Transverse colon (tissue), 4 donors: ENCODE measurements at regions not wholly inside any gene's neighbourhood (a gene's known extent, or its start where the extent isn't known, plus 50 kb on each side); places are given as distances from the start of the nearest gene placed in this dataset.

Source experiments
- DNase-seq: peaks from one replicate; pipeline ENCODE4 v3.0.0-alpha.2; 2019
- H3K27ac ChIP-seq, 4 donors: fragments of 200-600 bp; sonication (generic); 2 replicates each; pipeline ENCODE4 v1.5.1; 2016 to 2018; ENCODE audit warnings: inconsistent platforms in 4 of 4
- H3K27me3 ChIP-seq: fragments of 200-600 bp; sonication (generic); 2 replicates; pipeline ENCODE4 v1.5.1; 2017; ENCODE audit warnings: inconsistent platforms
- H3K36me3 ChIP-seq, 4 donors: fragments of 200-600 bp; sonication (generic); 2 replicates each; pipeline ENCODE4 v1.5.1; 2017 to 2019; ENCODE audit warnings: inconsistent platforms in 4 of 4
- H3K4me1 ChIP-seq, 4 donors: fragments of 200-600 bp; sonication (generic); 2 replicates each; pipeline ENCODE4 v1.5.1; 2017 to 2020; ENCODE audit warnings: inconsistent platforms in 4 of 4
- H3K4me3 ChIP-seq, 4 donors: fragments of 200-600 bp; sonication (generic); 1 replicate in 1 of 4; 2 replicates in 3 of 4; pipeline versions ENCODE4 v1.5.1 to v1.6.1; 2017 to 2019; ENCODE audit warnings: inconsistent platforms in 4 of 4
- H3K9me3 ChIP-seq, 2 donors: fragments of 200-600 bp; sonication (generic); 2 replicates each; pipeline ENCODE4 v1.5.1; 2017 to 2019; ENCODE audit warnings: inconsistent platforms in 2 of 2
- CTCF ChIP-seq, 5 experiments: fragments of 200-600 bp in 3 of 5; fragments of 450-650 bp in 2 of 5; sonication (generic) in 3 of 5; IDR thresholded peaks; 1 replicate in 2 of 5; 2 replicates in 3 of 5; pipeline ENCODE4 v1.5.1; 2016 to 2017; ENCODE audit warnings: antibody characterized with exemption in 5 of 5, inconsistent platforms in 3 of 5, mild to moderate bottlenecking in 2 of 5, moderate library complexity in 1 of 5
- EP300 ChIP-seq: sonication (generic); formaldehyde crosslinking; IDR thresholded peaks from one replicate; pipeline ENCODE4 v1.6.1; 2017; ENCODE audit warnings: antibody characterized with exemption, low read depth
- POLR2A ChIP-seq: fragments of 450-650 bp; IDR thresholded peaks from one replicate; pipeline ENCODE4 v1.6.1; 2016; ENCODE audit warnings: antibody characterized with exemption, mild to moderate bottlenecking, moderate library complexity
- POLR2AphosphoS5 ChIP-seq, 3 donors: sonication (generic); formaldehyde crosslinking; IDR thresholded peaks; one replicate each; pipeline ENCODE4 v1.6.1; 2016; ENCODE audit warnings: antibody characterized with exemption in 3 of 3
- WGBS, 2 donors: methylation state at CpG; one replicate each; pipeline ENCODE4 v1.1.5; 2018; ENCODE audit warnings: low coverage in 1 of 2; 5-methylcytosine and 5-hydroxymethylcytosine counted together
- in situ Hi-C, 4 donors: fragments of 200-750 bp; cut with MboI; loops; one replicate each; pipeline versions ENCODE4 v1.15.0 to v1.15.1; 2017; ENCODE audit warnings: low sequenced_read_pairs in 3 of 4, low pct_ligation_motif_present in 1 of 4, low pct_unique_long_range_greater_than_20kb in 1 of 4
- intact Hi-C: fragments of 100-400 bp; cut with DNase I; formaldehyde crosslinking; loops from one replicate; pipeline ENCODE4 v1.15.1; 2023; ENCODE audit warnings: low total_unique reads

GRCh38 chr3:6449099-6449498 lies 411.8 kb upstream of the GRM7 start:
- Histone ChIP-seq H3K4me3 (no peak overlapping the region), H3K36me3 (no peaks in the 10 kb centered on the region), H3K4me1 (no peaks in the 10 kb centered on the region), H3K27ac (no peak overlapping the region), H3K9me3 (no peaks in the 10 kb centered on the region), H3K27me3 (no peaks in the 10 kb centered on the region)
- in situ Hi-C loops (no loop called here), intact Hi-C loops (no loop called here)
- WGBS, 2 donors = 83 to 85% methylated on average over 3 of the region's 3 CpGs
- TF ChIP-seq EP300 (no peak), POLR2A (no peak), POLR2AphosphoS5 (IDR thresholded peaks at IDR 0.05) (no peak), CTCF (IDR thresholded peaks at IDR 0.05) (no peak)
- no peak for DNase-seq

GRCh38 chr3:6452974-6453373 lies 407.9 kb upstream of the GRM7 start:
- no peak for DNase-seq
- Histone ChIP-seq H3K9me3 (no peaks in the 10 kb centered on the region), H3K27me3 (no peaks in the 10 kb centered on the region), H3K4me1 (no peaks in the 10 kb centered on the region), H3K4me3 (no peak overlapping the region), H3K27ac (no peak overlapping the region), H3K36me3 (no peaks in the 10 kb centered on the region)
- WGBS, 2 donors = 33 to 45% methylated on average over 1 of the region's 1 CpG
- in situ Hi-C loops = no loop called here
- intact Hi-C loops = no loop called here
- TF ChIP-seq POLR2A (no peak), CTCF (IDR thresholded peaks at IDR 0.05) (no peak), POLR2AphosphoS5 (IDR thresholded peaks at IDR 0.05) (no peak), EP300 (no peak)

- Histone ChIP-seq H3K4me3 (no peak overlapping the region), H3K27ac (no peak overlapping the region), H3K27me3 (no peaks in the 10 kb centered on the region), H3K36me3 (no peaks in the 10 kb centered on the region), H3K4me1 (no peaks in the 10 kb centered on the region), H3K9me3 (no peaks in the 10 kb centered on the region)
- intact Hi-C loops = no loop called here
- 65 to 81% methylated on average over 3 of the region's 3 CpGs for WGBS, 2 donors
- TF ChIP-seq EP300 (no peak), CTCF (IDR thresholded peaks at IDR 0.05) (no peak), POLR2A (no peak), POLR2AphosphoS5 (IDR thresholded peaks at IDR 0.05) (no peak)
- in situ Hi-C loops = no loop called here
- no peak for DNase-seq
Measured at GRCh38 chr3:6455031-6455430, 405.9 kb upstream of the GRM7 start.

- no peak overlapping the region for H3K4me3 ChIP-seq
- H3K27ac ChIP-seq = no peak overlapping the region
- TF ChIP-seq POLR2AphosphoS5 (IDR thresholded peaks at IDR 0.05) (no peak), POLR2A (no peak), EP300 (no peak), CTCF (IDR thresholded peaks at IDR 0.05) (no peak)
- intact Hi-C loops (no loop called here), in situ Hi-C loops (no loop called here)
- H3K36me3 ChIP-seq = no peaks in the 10 kb centered on the region
- H3K9me3 ChIP-seq = no peaks in the 10 kb centered on the region
- DNase-seq = no peak
- H3K27me3 ChIP-seq = no peaks in the 10 kb centered on the region
- H3K4me1 ChIP-seq = no peaks in the 10 kb centered on the region
Measured at GRCh38 chr3:6467186-6467585, 393.7 kb upstream of the GRM7 start.
